HG02642 (cell line): ENCODE measurements at regions not wholly inside any gene's neighbourhood (a gene's known extent, or its start where the extent isn't known, plus 50 kb on each side); places are given as distances from the start of the nearest gene placed in this dataset.
"Not testable (repeated sequence)": the region's sequence is repeated elsewhere in the genome, so short reads cannot be mapped to it uniquely, and the experiment has no call there.

Source experiments
- ATAC-seq: cut with Tn5 transposase; IDR thresholded peaks from one replicate; pipeline ENCODE4 v1.9.1; 2021; ENCODE audit warnings: mild to moderate bottlenecking; ENCODE audit not compliant: unreplicated experiment, poor library complexity

DNA sequence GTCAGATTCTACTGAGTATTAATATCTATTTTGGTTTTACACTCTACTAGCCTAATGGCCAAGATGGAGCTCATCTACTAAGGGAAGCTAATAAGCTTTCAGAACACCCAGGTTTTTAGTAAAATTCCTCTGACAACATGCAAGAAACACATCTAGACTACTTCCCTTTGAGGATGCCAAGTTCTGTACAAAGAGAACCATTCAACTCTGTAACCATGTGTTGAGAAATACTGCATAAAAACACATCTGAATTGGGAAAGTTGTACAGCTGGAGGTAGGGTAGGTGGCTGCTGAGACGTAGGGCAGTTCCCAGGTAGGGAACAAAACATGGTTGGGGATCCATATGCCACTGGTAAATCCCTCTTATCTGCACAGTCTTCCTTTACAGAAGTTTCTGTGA, 66.2 kb downstream of the SC5D start:
- no peak for ATAC-seq

DNA sequence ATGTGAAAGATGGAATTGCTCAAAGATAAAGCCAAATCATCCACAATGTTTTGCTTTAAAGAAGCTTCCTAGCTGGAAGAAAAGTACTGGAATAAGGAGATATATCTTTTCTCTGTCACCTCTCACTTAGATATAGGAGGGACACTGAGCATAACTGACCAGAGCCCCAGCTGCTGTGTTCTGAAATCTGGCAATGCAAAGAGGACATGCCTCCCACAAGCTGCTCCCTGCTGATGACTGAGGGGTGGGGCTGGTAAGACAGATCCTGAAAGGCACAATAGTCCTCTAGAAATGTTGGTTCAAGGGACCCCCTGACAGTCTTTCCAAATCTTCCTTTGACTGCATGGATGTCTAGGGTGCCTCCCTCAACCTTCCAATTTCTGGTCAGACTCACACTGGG, 67.0 kb downstream of the SC5D start:
- no peak for ATAC-seq

DNA sequence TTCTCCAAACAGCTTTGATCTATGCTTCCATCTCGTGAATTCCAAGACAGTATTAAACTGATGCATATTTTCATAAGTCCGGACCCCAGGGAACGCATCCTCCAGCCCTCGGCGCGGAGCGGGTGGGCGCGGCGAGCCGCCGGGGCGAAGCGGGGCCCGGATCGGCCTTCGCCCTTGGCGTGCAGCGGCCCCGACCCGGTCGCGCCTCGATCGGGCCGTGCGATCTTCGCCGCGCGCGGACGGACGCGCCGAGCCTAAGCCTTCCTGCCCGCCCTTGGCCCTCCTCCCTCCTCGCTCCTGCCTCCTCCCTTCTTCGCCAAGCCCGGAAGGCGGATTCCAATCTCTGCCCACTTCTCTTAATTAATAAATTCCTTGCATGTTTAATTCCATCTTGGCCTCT, 70.4 kb downstream of the SC5D start:
- ATAC-seq: not testable (repeated sequence)

DNA sequence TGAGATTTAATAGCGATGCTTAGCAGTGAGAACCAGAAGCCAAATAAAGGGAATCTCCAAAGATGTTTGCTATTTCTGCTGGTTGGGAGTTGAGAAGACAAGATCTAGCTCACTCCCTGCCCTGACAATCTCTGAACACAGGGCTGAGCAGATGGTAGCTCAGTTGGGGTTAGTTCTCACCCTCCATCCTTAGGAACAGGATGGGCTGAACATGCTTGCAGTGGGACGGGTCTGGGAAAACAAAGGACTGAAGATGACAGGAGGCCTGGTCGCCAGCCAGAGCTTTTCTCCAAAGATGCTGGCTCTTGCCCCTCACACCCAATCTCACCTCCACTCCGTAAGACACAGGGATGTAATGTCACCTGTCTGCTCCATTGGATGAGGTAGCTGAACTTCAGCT, 72.7 kb downstream of the SC5D start:
- ATAC-seq: no peak

DNA sequence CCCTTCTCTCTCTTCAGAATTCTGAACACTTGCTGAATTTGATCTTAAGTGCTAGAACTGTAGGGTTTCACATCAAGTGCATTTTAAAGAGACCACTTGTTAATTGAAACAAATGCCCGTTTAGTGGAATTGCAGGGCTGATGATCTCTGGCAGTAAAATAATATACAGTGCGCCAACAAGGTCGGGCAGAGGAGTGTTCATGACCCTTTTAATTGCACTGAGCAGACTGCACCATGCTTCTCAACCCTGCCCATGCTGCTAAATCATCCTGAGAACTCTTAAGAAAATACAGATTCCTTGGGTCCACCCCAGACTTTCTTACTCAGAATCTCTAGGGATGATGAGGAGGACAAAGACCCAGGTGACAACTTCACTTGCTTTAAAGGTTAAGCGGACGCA, 73.5 kb downstream of the SC5D start:
- ATAC-seq: no peak

DNA sequence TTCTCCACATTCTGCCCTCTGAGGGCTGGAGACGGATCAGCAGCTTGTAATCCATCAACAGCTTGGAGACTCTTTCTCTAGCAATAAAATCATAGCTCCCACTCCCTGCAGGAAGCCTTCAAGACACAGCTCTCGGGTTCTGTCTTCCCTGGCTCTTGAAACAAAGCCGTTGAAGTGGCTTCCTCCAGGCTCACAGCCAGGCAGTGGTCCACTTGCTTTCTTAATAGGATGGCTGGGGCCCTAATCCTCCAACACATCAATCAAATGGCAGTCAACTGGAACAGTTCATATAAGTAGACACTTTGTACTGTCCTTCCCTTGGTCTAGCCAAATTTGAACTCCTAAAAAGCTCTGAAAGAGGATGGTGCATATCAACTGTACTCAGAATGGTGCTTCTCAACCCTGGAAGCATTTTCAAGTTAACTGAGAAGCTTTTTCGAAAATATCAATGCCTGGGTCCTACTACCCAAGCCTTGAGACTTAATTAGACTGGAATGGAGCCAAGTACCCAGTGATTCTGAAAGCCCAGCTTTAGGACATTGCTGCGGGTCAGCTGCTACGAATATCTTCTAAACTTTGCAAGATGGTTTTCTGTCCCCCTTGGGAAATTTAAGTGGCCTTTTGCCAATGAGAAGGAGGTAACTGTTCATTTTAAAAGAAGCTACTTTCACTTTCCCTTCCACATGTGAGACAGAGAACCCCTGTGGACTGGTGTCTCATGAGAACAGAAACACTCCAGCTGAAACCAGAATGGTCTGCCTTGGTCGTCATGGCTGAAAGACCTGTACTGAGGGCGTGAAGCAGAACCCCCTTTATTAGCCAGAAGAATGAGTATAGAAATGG, 74.7 kb downstream of the SC5D start:
- peak; percentile 90 for ATAC-seq

DNA sequence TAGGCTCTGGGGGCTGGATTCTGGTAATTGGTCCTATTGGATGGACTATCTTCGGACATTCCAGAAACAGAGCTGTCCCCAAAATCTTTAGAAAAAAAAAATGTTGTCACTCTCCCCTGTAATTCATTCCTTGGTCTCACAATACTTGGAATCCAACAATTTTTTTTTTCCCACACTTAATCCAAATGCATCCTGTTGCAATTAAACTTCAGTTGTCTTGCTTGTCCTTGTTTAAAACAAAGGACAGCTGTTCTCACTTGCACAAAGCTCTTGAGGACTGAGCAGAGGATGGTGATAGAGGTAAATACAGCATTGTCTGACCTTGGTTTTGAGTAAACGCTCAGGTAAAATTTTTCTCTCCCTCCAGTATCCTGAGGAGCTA, 75.3 kb downstream of the SC5D start:
- no peak for ATAC-seq

DNA sequence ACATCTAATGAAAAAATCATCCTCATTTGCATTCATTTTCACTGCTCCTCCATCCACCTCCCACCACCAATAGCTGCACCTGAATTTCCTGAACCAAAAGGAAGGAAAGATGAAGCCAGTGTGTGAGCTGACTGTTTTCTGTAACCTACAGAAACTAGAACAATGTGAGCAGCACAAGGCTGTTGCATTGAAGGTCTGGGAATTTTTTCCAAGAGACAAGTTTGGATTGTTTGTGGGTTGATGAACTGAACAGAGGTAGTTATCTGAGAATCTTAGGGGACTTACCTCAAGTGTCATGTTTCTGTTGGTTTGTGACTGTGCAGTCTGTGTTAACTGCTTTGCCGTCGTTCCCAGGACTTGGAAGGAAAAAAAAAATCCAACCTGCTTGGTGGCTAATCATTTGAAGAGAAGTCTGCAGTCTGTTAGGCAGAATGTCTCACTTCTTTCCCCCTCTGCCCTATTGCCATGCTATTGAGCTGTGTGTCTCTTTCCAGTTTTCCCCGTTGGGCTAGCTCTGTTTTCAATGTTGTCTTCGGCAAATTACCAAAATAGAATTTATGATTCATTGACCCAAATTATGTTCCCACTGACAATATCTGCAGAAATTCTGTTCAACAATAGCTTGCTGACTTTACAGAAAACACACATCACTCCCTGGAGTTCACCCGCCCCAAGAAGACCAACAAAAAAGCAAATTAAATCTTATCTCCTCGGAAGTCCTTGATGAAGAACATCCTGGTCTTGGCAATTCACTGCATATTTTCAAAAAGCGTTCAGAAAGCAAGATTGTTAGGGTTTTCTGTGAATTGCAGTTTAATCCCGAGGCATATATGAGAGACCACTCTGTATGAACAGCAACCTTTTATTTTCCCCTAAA, 76.0 kb downstream of the SC5D start:
- no peak for ATAC-seq

DNA sequence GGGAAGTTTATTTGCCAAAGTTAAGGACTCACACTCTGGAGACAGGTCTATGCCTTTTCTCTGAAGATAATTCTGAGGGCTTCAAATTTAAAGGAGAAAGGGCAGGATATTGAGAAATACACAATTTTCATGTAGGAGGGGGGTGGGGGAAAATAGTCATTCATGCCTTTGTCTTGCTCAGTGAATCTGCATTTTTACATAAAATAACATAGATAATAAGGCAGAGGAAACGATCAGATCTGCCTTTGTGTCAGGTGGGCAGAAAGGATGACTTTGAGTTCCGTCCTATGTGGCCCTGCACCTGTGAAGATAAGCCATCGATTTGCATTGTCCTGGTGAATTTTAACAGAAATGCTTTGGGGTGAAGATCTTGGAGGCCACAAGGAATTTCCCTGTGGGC, 76.8 kb downstream of the SC5D start:
- ATAC-seq: no peak

DNA sequence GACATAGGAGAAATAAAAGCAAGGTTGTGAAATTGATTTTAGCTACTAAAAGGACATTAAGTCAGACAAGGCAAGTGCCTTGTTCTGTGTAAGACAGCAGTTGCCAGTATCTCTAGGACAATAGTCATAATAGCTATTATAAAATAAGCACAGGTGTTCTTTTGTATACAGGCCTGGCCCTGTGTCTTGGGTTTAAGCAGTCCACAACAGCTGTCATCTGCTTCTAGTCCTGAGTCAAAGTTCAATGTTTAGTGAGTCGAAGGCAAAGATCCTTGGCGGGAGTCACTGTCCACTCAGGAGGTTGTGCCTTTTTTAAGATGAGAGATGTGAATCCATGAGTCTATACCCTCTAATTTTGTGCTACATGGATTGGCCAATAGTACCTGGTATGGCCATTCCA, 79.5 kb downstream of the SC5D start:
- no peak for ATAC-seq

DNA sequence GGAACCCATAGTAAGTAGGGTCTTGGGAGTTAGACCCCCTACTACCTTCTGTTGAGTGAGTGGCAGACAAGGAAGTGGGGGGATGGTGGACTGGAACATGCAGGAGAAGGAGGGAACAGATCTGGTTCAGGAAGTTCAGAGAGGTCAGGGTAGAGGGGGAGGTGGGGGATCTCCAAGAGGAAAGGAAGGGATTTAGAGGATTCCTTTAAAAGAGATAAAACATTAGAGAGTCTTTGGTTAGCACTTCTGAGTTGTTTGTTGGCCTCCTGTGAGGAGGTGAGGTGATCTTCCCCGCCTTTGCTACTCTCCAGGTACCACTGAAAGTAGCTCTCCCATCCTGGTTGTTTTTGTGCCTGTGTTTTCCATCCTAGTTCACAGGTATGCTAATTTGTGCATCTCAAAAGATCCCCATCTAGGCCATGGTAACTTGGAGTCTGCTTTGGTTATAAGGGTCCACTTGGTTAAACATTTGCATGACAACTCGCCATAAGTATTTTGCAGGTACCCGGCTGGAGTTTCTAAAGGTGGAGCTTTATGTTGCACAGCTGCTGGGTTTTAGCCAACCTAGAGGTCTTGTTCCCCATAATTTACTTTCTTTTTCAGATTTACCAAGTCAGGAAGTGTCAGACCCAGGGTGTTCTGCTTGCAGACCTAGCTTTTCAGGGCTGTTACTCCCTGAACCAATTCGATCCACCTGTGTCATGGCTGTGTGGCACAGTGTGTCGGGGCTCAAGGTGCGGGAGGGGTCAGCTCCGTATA, 79.3 kb upstream of the SORL1 start:
- peak; percentile 83 for ATAC-seq

DNA sequence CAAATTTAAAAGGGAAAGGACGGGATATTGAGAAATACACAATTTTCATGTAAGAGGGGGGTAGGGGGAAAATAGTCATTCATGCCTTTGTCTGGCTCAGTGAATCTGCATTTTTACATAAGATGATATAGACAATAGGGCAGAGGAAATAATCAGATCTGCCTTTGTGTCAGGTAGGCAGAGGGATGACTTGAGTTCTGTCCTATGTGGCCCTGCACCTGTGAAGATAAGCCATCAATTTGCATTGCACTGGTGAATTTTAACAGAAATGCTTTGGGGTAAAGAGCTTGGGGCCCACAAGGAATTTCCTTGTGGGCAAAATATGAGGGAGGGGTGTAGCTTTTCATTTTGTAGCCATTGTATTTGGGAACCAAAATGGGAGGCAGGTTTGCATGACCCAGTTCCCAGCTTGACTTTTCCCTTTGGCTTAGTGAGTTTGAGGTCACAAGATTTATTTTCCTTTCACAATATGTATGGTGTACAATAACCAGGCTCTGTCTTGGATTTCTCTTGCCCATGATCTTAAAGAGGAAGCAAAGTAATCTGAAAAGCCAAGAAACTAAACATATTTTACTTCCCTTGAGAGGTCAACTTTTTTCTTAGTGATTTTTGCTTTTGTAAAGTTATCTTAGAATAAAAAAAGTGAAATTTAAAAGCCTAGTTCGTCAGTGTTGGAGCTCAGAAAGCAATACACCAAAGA, 77.7 kb upstream of the SORL1 start:
- ATAC-seq: no peak

DNA sequence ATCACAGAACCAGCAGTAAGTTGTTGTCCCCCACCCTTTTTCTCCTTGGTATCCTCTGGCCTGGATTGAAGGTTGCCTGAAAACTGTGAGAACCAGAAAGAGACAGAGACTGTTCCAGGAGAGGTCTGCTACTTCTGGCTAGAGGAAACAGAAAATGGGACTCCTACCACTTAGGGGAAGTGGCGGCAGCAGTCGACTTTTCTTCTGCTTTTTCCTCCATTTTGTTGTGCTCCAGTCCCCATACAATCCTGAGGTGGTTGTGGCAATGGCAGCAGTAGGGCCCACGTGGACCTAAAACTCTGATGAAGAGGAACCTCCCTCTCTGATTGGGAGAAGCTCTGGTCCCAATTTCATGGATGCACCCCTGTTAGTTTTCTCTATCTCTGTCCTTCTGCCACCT, 76.0 kb upstream of the SORL1 start:
- ATAC-seq: no peak

DNA sequence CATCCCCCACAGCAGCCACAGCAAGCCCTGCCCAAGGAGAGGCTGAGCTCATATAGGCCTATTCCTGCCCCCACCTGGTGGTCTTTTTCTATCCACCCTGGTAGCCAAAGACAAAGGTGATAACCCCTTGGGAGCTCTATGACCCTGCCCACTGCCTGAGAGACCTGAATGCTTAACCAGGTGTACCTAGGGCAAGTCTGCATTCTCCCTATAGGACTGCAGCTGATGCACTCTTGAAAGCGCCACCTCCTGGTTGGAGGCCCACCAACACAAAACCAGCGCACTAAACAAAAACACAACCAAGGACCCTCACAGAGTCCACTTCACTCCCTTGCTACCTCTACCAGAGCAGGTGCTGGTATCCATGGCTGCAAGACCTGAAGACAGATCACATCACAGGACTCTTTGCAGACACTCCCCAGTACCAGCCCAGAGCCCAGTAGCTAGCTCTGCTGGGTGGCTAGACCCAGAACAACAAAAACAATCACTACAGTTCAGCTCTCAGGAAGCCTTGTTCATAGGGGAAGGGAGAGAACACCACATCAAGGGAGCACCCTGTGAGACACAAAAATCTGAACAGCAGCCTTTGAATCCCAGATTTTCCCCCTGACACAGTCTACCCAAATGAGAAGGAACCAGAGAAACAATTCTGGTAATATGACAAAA, 72.8 kb upstream of the SORL1 start:
- not testable (repeated sequence) for ATAC-seq

DNA sequence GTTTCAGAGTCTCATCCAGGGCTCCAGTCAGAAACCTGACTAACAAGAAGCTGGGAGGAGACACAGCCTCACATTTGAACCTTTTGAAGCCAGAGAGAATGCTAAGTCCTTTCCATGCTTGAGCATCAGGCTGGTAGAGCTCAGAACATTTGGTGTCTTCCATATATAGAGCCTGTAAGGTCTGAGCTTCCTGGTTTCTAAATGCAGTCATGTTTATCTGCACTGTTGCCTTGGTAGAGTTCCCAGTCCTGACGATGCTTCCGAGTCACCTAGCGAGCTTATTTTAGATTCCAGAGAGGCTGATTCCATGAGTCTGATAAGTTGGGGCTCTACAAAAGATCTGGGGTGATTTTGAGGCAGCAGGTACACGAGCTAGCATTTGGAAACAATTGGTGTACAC, 68.4 kb upstream of the SORL1 start:
- ATAC-seq: no peak

DNA sequence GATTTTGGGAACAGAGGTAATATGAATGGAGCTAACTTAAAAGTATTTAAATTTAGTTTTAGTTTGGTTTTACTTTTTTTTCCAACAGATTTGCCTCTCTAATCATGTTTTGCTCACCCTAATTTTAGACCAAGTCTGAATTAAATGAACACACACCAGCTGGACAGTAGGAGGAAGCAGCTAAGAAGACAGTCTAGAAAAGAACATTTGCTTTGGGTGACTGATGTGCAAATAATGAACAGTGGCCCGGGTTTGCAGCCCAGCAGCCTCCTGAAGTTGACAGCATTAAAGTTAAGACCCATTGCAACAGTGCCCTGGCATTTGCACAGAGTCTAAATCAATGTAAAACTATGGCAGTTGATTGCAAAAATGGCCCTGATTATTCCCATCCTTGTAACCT, 66.4 kb upstream of the SORL1 start:
- ATAC-seq: no peak
